ENCODE measurements at regions not wholly inside any gene's neighbourhood (a gene's known extent, or its start where the extent isn't known, plus 50 kb on each side); places are given as distances from the start of the nearest gene placed in this dataset.

DNA sequence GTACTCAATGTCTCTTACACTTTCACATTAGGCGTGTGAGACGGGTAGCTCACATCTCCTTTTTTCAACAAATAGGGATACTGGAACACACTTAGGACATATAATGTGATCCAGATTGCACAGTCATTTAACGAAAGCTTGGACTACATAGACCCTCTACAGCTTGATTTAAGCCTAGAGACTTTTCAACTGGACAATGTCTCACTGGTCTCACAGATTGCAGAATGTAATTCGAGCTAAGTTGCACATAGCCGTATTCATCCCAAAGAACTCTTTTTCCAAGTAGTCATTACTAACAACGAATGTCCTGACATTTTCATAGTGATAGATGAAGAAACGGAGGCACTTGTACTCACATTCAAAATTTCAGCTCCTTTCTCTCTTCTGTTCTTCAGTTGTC lies 612.1 kb downstream of the ZEB2 start:
- TF ChIP-seq YY1 (IDR thresholded peaks at IDR 0.05; ENCODE audit: insufficient read depth, insufficient read length) (no peak), ZNF274 (IDR thresholded peaks at IDR 0.05; ENCODE audit: low read depth, low read length) (no peak)

Data from NT2/D1 (cell line).